DND-41 (cell line): ENCODE measurements at regions not wholly inside any gene's neighbourhood (a gene's known extent, or its start where the extent isn't known, plus 50 kb on each side); places are given as distances from the start of the nearest gene placed in this dataset.
A peak's percentile ranks its signal among the peaks of the same experiment; 100 is the strongest.

Experiments
- ATAC-seq: fragments of 200-7000 bp; cut with Tn5 transposase; 3 replicates; pipeline ENCODE4 v1.9.1; 2021; ENCODE audit warnings: low read depth; ENCODE audit not compliant: insufficient read depth
- DNase-seq: peaks from one replicate; pipeline ENCODE4 v3.0.0-alpha.2; 2020
- H2AFZ ChIP-seq: 2 replicates; pipeline ENCODE4 v1.6.0; 2012; ENCODE audit warnings: low read depth, low read length
- H3K27ac ChIP-seq: 2 replicates; pipeline ENCODE4 v1.5.1; 2012; ENCODE audit warnings: low read length, inconsistent platforms
- H3K27me3 ChIP-seq: fragments of 200-600 bp; sonication (generic); 2 replicates; pipeline ENCODE4 v1.6.0; 2012; ENCODE audit warnings: low read length, mild to moderate bottlenecking, inconsistent platforms; ENCODE audit not compliant: insufficient read depth, poor library complexity
- H3K36me3 ChIP-seq: 2 replicates; pipeline ENCODE4 v1.5.1; 2012; ENCODE audit warnings: low read length, inconsistent platforms; ENCODE audit not compliant: insufficient read depth
- H3K4me1 ChIP-seq: 2 replicates; pipeline ENCODE4 v1.5.1; 2012; ENCODE audit warnings: mild to moderate bottlenecking, low read length; ENCODE audit not compliant: insufficient read depth
- H3K4me2 ChIP-seq: 2 replicates; pipeline ENCODE4 v1.6.0; 2012; ENCODE audit warnings: mild to moderate bottlenecking, moderate library complexity, low read length, inconsistent platforms; ENCODE audit not compliant: insufficient read depth
- H3K4me3 ChIP-seq, 2 experiments: fragments of 200-600 bp in 1 of 2; shearing (Covaris generic) in 1 of 2; 2 replicates each; pipeline ENCODE4 v1.5.1; 2012 to 2016; ENCODE audit warnings: inconsistent platforms in 2 of 2, low read length in 2 of 2, mild to moderate bottlenecking in 2 of 2, low read depth in 1 of 2, moderate library complexity in 1 of 2
- H3K79me2 ChIP-seq: 2 replicates; pipeline ENCODE4 v1.6.0; 2012; ENCODE audit warnings: low read length, inconsistent platforms; ENCODE audit not compliant: insufficient read depth
- H3K9ac ChIP-seq: 2 replicates; pipeline ENCODE4 v1.6.0; 2012; ENCODE audit warnings: low read depth, mild to moderate bottlenecking, inconsistent platforms, low read length, moderate library complexity
- H3K9me3 ChIP-seq: 2 replicates; pipeline ENCODE4 v1.5.1; 2012; ENCODE audit warnings: low read length, moderate library complexity, mild to moderate bottlenecking, inconsistent platforms; ENCODE audit not compliant: insufficient read depth, severe bottlenecking
- H4K20me1 ChIP-seq: 2 replicates; pipeline ENCODE4 v1.6.0; 2012; ENCODE audit warnings: low read length; ENCODE audit not compliant: insufficient read depth
- CTCF ChIP-seq: IDR thresholded peaks from 2 replicates; pipeline ENCODE4 v1.5.1; 2012; ENCODE audit warnings: borderline replicate concordance, low read length, moderate library complexity, mild to moderate bottlenecking; ENCODE audit not compliant: poor library complexity, severe bottlenecking; ENCODE audit errors: extremely low read depth
- EZH2 ChIP-seq: IDR thresholded peaks from 3 replicates; pipeline ENCODE4 v1.6.1; 2012; ENCODE audit warnings: borderline replicate concordance, low read depth, mild to moderate bottlenecking, moderate library complexity, low read length, inconsistent platforms; ENCODE audit not compliant: severe bottlenecking

GRCh38 chr2:16608661-16609643 lies 56.7 kb downstream of the CYRIA start:
- Histone ChIP-seq H3K79me2 (no peaks in the 10 kb centered on the region), H4K20me1 (no peaks in the 10 kb centered on the region), H3K4me2 (peak overlapping the region; percentile 64), H3K9me3 (no peaks in the 10 kb centered on the region), H3K36me3 (no peaks in the 10 kb centered on the region), H3K4me1 (peaks cover 7% of the 10 kb centered on the region), H3K27ac (peak overlapping the region; percentile 52), H2AFZ (peak overlapping the region; percentile 88), H3K4me3 (peak overlapping the region in 1 of 2 experiments; percentile 52; a peak in 2 of 4 replicates), H3K9ac (peak overlapping the region; percentile 43), H3K27me3 (peaks cover 4% of the 10 kb centered on the region)
- DNase-seq: peak; percentile 87
- ATAC-seq: peak; percentile 87
- no peak for TF ChIP-seq EZH2
- peak; percentile 92 for TF ChIP-seq CTCF

- H3K4me1 ChIP-seq: peaks cover 7% of the 10 kb centered on the region
- H3K9me3 ChIP-seq: no peaks in the 10 kb centered on the region
- no peaks in the 10 kb centered on the region for H3K27me3 ChIP-seq
- no peak for TF ChIP-seq EZH2
- TF ChIP-seq CTCF: no peak
- no peak overlapping the region for H3K4me2 ChIP-seq
- H3K79me2 ChIP-seq: no peaks in the 10 kb centered on the region
- no peak overlapping the region for H2AFZ ChIP-seq
- no peaks in the 10 kb centered on the region for H3K36me3 ChIP-seq
- DNase-seq (no peak), ATAC-seq (no peak)
- no peak overlapping the region for H3K4me3 ChIP-seq
- H3K27ac ChIP-seq: no peak overlapping the region
- no peak overlapping the region for H3K9ac ChIP-seq
- H4K20me1 ChIP-seq: no peaks in the 10 kb centered on the region
Measured at GRCh38 chr2:16607301-16607700, 58.3 kb downstream of the CYRIA start.

DNA sequence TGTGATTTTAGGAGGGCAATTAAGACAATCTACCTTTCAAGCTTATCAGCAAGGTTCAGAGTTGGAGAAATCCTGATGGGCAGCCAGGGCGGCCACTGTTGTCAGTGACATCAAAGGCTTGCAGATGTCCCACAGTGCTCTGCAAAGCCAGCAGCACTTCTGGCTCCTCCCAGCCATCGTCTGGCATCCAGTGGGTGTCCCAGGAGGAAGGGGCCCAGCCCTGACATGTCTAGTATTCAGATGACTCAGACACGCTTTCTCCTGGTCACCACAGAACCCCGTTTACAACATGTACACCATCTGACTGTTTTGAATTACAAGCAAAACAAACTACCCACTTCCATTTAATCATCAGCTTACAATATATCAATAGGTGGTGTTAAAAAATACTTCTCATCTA lies 61.4 kb downstream of the CYRIA start:
- Histone ChIP-seq H3K4me1 (peaks cover 7% of the 10 kb centered on the region), H3K79me2 (no peaks in the 10 kb centered on the region), H3K4me2 (no peak overlapping the region), H3K9me3 (no peaks in the 10 kb centered on the region), H4K20me1 (no peaks in the 10 kb centered on the region), H3K27ac (no peak overlapping the region), H3K27me3 (no peaks in the 10 kb centered on the region), H3K9ac (no peak overlapping the region), H3K36me3 (no peaks in the 10 kb centered on the region), H3K4me3 (no peak overlapping the region), H2AFZ (no peak overlapping the region)
- no peak for ATAC-seq
- no peak for TF ChIP-seq EZH2
- TF ChIP-seq CTCF: no peak
- no peak for DNase-seq
